ENCODE measurements at regions not wholly inside any gene's neighbourhood (a gene's known extent, or its start where the extent isn't known, plus 50 kb on each side); places are given as distances from the start of the nearest gene placed in this dataset.

- TF ChIP-seq CTCF (IDR thresholded peaks at IDR 0.05; ENCODE audit: low read length) (no peak), EZH2 (IDR thresholded peaks at IDR 0.05; ENCODE audit: borderline replicate concordance, low read length) (no peak)
Observed at GRCh38 chr10:108130575-108130974, 966.1 kb upstream of the SORCS1 start.

All from OCI-LY1 (cell line).